Superior temporal gyrus (tissue), 1 donor: ENCODE measurements at regions not wholly inside any gene's neighbourhood (a gene's known extent, or its start where the extent isn't known, plus 50 kb on each side); places are given as distances from the start of the nearest gene placed in this dataset.

Experiments
- DNase-seq: peaks from one replicate; pipeline ENCODE4 v3.0.0-alpha.2; 2016; ENCODE audit errors: extremely low spot score

DNA sequence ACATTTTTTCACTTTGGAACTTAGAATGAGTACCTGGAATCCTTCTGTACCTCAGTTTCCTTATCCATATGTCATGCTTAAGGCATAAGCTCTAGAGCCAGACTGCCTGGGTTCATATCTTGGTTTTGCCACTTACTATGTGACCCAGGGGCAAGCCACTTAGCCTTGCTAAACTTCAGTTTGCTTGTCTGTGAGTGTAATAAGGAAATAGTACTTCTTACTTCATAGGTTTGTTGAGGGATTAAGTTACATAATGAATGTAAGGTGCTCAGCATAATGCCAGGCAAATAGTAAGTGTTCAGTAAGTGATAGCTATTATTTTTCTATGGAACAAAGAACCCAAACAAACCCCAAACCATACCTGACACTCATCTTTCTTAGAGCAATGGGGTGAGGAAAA is 225.1 kb downstream of the BCAT1 start:
- DNase-seq: no peak

GRCh38 chr12:24721191-24721590 is 227.7 kb downstream of the BCAT1 start:
- DNase-seq: no peak

GRCh38 chr12:24719293-24719721 is 229.6 kb downstream of the BCAT1 start:
- DNase-seq: no peak

GRCh38 chr12:24718617-24719016 is 230.3 kb downstream of the BCAT1 start:
- no peak for DNase-seq

DNA sequence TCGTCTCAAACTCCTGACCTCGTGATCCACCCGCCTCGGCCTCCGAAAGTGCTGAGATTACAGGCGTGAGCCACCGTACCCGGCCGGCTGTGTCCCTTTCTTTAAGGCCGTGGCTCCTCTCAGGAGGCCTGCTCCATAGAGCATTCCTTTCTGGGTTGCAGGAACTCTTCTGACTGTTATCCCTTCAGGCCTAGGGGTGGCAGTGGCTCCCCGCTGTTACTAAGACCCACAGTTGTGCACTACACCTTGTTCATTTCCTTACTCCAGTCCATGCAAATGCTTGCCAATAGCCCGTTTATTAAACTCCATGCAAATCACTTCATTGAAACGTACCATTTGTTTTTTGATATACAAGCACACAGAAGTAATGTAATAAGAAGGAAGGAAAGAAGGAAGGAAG is 234.7 kb downstream of the BCAT1 start:
- no peak for DNase-seq

- no peak for DNase-seq
Observed at GRCh38 chr12:24711056-24712008, 237.6 kb downstream of the BCAT1 start.

DNA sequence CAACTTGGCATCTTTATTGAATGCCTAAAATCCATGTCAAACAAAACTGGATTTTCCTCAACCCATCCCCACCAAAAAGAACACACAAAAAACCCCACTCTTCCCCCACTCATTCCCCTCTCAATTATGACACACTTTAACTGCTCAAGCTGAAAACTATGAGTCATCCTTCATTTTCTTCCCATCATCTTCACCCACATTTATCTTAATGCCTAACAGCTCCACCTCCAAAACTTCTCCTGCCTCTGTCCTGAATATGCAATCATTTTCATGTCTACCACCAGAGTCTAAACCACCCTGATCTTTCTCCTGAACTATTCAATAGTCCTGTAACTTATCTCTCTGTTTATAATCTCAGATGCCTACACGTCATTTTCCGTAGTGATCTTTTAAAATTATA is 239.7 kb downstream of the BCAT1 start:
- no peak for DNase-seq

GRCh38 chr12:24708718-24709117 is 240.2 kb downstream of the BCAT1 start:
- no peak for DNase-seq

- DNase-seq: no peak
Observed at GRCh38 chr12:24708043-24708442, 240.9 kb downstream of the BCAT1 start.

DNA sequence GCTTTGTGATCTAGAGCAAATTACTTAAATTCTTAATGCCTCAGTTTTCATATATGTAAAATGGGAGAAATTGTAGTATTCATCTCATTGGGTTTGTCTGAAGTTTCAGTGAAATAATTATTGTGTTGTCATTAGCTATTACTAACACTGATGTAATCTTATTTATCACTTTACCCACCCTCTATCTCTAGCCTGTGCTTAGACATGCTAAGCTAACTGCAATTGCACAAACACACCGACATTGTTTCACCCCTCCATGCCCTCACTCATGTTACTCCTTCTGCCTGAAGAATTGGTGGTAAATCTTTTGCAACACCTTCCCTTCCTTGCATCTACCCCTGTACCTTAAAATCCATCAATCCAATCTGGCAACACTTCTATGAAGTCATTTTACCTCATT is 241.6 kb downstream of the BCAT1 start:
- no peak for DNase-seq

- no peak for DNase-seq
Observed at GRCh38 chr12:24705741-24706358, 243.1 kb downstream of the BCAT1 start.

DNA sequence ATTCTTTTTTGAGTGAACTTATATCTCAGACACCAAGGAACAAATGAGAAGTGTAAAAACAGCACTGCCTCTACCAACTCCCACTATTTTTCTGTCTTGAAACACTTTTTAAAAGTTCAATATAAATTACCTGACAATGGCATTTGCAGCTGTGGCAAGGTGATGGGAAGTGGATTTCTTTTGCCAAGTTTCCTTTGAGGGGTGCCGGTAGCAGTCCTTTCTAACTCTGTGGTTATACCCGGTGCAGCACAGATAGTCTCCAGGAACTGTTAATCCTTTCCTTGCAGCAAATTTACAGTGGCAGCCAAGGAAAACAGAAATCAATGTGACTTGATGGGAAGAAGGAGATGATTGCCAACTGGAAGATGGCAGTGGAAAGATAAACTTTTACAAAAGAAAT is 243.7 kb downstream of the BCAT1 start:
- no peak for DNase-seq

GRCh38 chr12:24701343-24701742 is 247.6 kb downstream of the BCAT1 start:
- DNase-seq: no peak

DNA sequence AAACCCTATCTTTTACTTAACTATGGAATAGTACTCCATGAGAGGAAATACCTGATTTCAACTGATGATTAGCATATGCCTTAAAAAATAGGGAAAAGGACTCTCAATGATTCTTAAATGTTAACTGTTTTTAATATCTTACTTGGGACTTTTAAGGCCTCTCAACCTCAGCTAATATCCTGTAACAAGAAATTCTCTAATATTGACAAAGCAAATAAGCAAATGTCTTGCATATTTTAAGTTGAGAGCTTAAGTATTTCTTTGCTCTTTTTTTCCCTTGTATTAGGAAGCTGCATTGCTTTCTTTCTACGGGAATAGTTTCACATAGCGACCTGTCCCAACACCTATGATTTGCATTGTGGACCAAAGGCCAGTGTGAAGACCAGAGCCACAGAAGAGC is 249.9 kb downstream of the BCAT1 start:
- DNase-seq: no peak

DNA sequence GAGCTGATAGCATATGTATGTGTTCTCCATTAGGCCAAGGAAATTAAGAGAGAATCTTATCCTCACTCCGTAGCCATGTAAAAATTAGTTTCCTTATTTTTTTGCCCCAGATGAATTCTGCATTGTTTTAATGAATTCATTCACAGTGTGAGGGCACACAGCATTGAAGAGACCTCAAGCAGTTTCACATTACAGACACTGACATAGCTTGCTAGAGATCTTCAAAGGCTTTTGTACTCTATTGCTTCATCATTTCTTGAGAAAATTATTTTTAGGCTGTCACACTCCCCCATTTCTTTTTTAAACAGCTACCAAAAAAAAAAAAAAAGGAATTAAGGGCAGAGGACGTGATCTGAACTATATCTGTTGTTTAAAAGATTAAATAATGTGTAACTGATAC is 251.1 kb downstream of the BCAT1 start:
- no peak for DNase-seq

DNA sequence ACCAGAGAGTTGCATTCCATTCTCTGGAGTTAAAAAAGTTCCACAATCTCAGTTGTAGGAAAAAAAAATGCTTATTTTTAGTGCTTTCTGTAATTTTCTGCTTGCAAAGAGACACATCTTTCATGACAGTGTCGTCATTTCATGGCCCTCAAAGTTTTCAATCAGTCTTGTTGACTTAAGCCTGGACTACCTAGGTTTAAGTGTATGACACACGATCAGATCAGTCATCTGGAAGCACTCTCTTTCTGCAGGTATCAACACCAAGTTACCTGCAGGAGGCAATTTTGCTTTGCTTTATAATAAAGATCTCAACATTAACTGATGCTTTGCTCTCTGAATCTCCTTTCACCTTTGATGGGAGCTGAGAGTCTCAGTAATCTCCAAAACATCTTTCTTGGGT is 251.6 kb downstream of the BCAT1 start:
- DNase-seq: no peak

- DNase-seq: no peak
Observed at GRCh38 chr12:24696800-24697199, 252.1 kb downstream of the BCAT1 start.

- DNase-seq: no peak
Observed at GRCh38 chr12:24695657-24696329, 253.1 kb downstream of the BCAT1 start.

DNA sequence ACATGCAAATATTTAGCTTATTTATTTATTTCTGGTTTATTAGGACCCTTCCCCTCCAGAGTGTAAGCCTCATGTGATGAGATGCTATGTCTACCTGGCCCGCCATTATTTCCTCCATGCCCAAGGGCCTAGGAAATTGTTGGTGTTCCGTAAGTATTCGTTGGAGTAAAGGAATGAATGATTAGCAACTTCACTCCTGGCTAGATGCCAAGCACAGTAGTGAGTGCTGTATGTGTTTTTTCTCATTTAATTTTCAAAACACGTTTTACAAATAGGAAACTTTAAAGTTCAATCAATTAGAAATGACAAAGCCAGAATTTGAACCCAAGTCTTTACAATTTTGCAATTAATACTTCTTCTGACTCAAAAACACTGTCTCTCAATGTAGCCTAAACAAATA is 253.8 kb downstream of the BCAT1 start:
- DNase-seq: no peak

DNA sequence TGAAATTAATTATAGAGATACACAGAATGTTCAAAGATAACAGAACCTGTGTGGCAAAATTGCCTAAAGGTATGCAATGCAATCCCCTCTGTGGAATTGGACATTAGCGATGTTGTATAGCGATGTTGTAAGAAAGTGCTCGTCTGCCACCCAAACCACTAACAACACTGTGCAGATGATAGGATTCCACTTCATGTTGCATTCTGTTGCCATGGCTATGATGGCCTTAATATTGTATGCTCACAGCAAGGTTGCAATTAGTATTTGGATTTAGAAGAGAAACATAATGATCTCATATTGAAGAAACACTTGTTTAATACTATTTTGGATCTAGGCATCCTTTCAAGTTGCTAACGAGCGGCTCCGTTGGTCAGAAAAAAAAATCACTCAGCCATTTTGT is 260.3 kb downstream of the BCAT1 start:
- DNase-seq: no peak

DNA sequence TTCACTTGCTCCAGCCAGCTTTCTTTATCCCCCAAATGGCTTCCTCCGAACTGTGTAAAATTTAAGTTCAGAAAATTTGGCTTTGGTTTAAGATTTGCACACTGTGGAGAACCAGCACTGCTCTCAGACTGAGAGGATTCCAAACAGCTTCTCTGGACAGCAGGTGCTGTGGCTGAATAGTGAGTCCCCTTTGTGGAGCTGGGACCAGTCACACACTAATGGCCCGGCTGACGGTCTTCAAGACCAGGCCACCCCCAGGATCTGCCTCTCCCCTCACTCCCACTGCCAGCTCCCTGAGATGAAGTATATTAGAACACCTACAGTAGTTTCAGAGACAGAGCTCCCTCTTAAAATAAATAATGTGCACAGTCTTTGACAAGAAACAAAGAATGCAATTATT is 267.3 kb downstream of the BCAT1 start:
- no peak for DNase-seq

DNA sequence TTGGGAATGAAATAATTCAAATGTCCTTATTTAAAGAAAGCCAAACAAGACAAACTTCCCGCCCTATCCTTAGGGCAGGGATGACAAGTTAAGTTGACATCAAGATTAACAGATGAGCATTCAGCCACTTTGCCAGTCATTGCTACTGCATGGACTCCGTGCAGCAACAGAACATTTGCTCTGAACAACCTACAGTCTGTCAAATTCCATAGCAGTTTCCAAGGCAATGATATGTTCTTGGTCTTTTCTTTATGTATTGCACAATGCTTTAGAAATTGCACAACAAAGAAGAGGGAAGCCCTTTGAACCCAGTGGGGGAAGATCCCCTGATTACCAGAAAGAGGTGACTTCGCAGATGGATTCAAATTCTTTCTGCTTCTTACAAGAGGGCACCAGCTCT is 269.8 kb downstream of the BCAT1 start:
- no peak for DNase-seq

- peak; percentile 29 for DNase-seq
Observed at GRCh38 chr12:24678436-24678835, 270.5 kb downstream of the BCAT1 start.
